Keratinocyte (primary cell): ENCODE measurements at regions not wholly inside any gene's neighbourhood (a gene's known extent, or its start where the extent isn't known, plus 50 kb on each side); places are given as distances from the start of the nearest gene placed in this dataset.

Experiments used
- DNase-seq: peaks from one replicate; pipeline ENCODE4 v3.0.0-alpha.2; 2011; ENCODE audit warnings: low read depth, missing footprints, low spot score
- FAIRE-seq: peaks from 2 replicates; lab custom pipeline; 2011; peaks lifted over from hg19 to GRCh38; lab: Jason Lieb, UNC
- H2AFZ ChIP-seq: 2 replicates; pipeline ENCODE4 v1.6.0; 2012; ENCODE audit warnings: low read length, control low read depth, inconsistent platforms; ENCODE audit not compliant: control insufficient read depth
- H3K27ac ChIP-seq: 2 replicates; pipeline ENCODE4 v1.5.1; 2011; ENCODE audit warnings: low read length; ENCODE audit not compliant: control insufficient read depth, insufficient read depth
- H3K27me3 ChIP-seq: 3 replicates; pipeline ENCODE4 v1.6.0; 2011; ENCODE audit warnings: low read length; ENCODE audit not compliant: control insufficient read depth, insufficient read depth; ENCODE audit errors: extremely low read depth
- H3K36me3 ChIP-seq, 2 experiments: 2 replicates in 1 of 2; 3 replicates in 1 of 2; pipeline ENCODE4 v1.5.1; 2011; ENCODE audit warnings: low read length in 2 of 2, mild to moderate bottlenecking in 1 of 2; ENCODE audit not compliant: control insufficient read depth in 2 of 2, insufficient read depth in 2 of 2; ENCODE audit errors: extremely low read depth in 1 of 2
- H3K4me1 ChIP-seq: 3 replicates; pipeline ENCODE4 v1.5.1; 2011; ENCODE audit warnings: low read length; ENCODE audit not compliant: control insufficient read depth, insufficient read depth; ENCODE audit errors: extremely low read depth
- H3K4me2 ChIP-seq: 3 replicates; pipeline ENCODE4 v1.6.0; 2011; ENCODE audit warnings: low read depth, low read length; ENCODE audit not compliant: control insufficient read depth, insufficient read depth; ENCODE audit errors: extremely low read depth
- H3K4me3 ChIP-seq, 3 experiments: fragments of 200-600 bp in 1 of 3; sonication (generic) in 1 of 3; 2 replicates in 2 of 3; 3 replicates in 1 of 3; pipeline ENCODE4 v1.5.1; 2011 to 2016; ENCODE audit warnings: low read length in 3 of 3, mild to moderate bottlenecking in 3 of 3, control low read depth in 2 of 3, inconsistent platforms in 1 of 3, low read depth in 1 of 3, mixed read lengths in 1 of 3, mixed run types in 1 of 3, moderate library complexity in 1 of 3; ENCODE audit not compliant: control insufficient read depth in 2 of 3, insufficient read depth in 2 of 3; ENCODE audit errors: extremely low read depth in 1 of 3
- H3K79me2 ChIP-seq: 2 replicates; pipeline ENCODE4 v1.6.0; 2012; ENCODE audit warnings: low read length; ENCODE audit not compliant: control insufficient read depth, insufficient read depth
- H3K9ac ChIP-seq: 3 replicates; pipeline ENCODE4 v1.6.0; 2011; ENCODE audit warnings: low read length; ENCODE audit not compliant: control insufficient read depth, insufficient read depth; ENCODE audit errors: extremely low read depth
- H3K9me1 ChIP-seq: 3 replicates; pipeline ENCODE4 v1.6.0; 2011; ENCODE audit warnings: low read length; ENCODE audit not compliant: control insufficient read depth, insufficient read depth; ENCODE audit errors: extremely low read depth
- H3K9me3 ChIP-seq: 2 replicates; pipeline ENCODE4 v1.5.1; 2012; ENCODE audit warnings: low read depth, low read length; ENCODE audit not compliant: control insufficient read depth
- H4K20me1 ChIP-seq: 3 replicates; pipeline ENCODE4 v1.6.0; 2011; ENCODE audit warnings: low read length; ENCODE audit not compliant: control insufficient read depth, insufficient read depth; ENCODE audit errors: extremely low read depth
- CTCF ChIP-seq, 3 experiments: IDR thresholded peaks in 1 of 3; conservative IDR thresholded peaks in 1 of 3; optimal IDR thresholded peaks in 1 of 3; 2 replicates in 2 of 3; 3 replicates in 1 of 3; pipeline versions ENCODE3 to v1.5.1; 2011; ENCODE audit warnings: low read length in 3 of 3, mild to moderate bottlenecking in 3 of 3, moderate library complexity in 2 of 3, control low read depth in 1 of 3, inconsistent platforms in 1 of 3; ENCODE audit not compliant: insufficient read depth in 2 of 3; ENCODE audit errors: extremely low read depth in 1 of 3
- EZH2 ChIP-seq: IDR thresholded peaks from one replicate; pipeline ENCODE4 v1.6.1; 2012; ENCODE audit warnings: inconsistent platforms, mild to moderate bottlenecking, low read length, moderate library complexity
- dilution Hi-C: fragments of 300-500 bp; cut with MboI; formaldehyde crosslinking; loops from one replicate; pipeline ENCODE4 v1.7.0; 2020; ENCODE audit warnings: low sequenced_read_pairs; ENCODE audit not compliant: extremely low pct_ligation_motif_present

GRCh38 chr18:47438001-47438400 is 186.5 kb upstream of the SKOR2 start:
- no peak overlapping the region for H3K9ac ChIP-seq
- no peaks in the 10 kb centered on the region for H3K36me3 ChIP-seq
- H3K9me3 ChIP-seq = no peaks in the 10 kb centered on the region
- no peak overlapping the region for H3K27ac ChIP-seq
- no peaks in the 10 kb centered on the region for H3K4me1 ChIP-seq
- H4K20me1 ChIP-seq = no peaks in the 10 kb centered on the region
- no peaks in the 10 kb centered on the region for H3K9me1 ChIP-seq
- H3K4me3 ChIP-seq = no peak overlapping the region
- H3K79me2 ChIP-seq = no peaks in the 10 kb centered on the region
- H2AFZ ChIP-seq = no peak overlapping the region
- no peaks in the 10 kb centered on the region for H3K27me3 ChIP-seq
- no peak overlapping the region for H3K4me2 ChIP-seq
- no peak for DNase-seq
- no peak for FAIRE-seq
- dilution Hi-C loops = no loop called here
- TF ChIP-seq CTCF (optimal IDR thresholded peaks at IDR 0.05 in 1 of 3, IDR thresholded peaks at IDR 0.05 in 1 of 3, conservative IDR thresholded peaks at IDR 0.05 in 1 of 3; ENCODE audit: extremely low read depth in 1 of 3, insufficient read depth in 2 of 3, low read length in 3 of 3) (no peak), EZH2 (no peak)

GRCh38 chr18:47436871-47437270 is 185.4 kb upstream of the SKOR2 start:
- FAIRE-seq = no peak
- dilution Hi-C loops = no loop called here
- no peak overlapping the region for H3K4me2 ChIP-seq

More at GRCh38 chr18:47436871-47437270, 185.4 kb upstream of the SKOR2 start:
- Histone ChIP-seq H3K27me3 (no peaks in the 10 kb centered on the region), H3K4me3 (no peak overlapping the region), H4K20me1 (no peaks in the 10 kb centered on the region), H3K4me1 (no peaks in the 10 kb centered on the region), H3K9ac (no peak overlapping the region), H2AFZ (no peak overlapping the region), H3K9me3 (no peaks in the 10 kb centered on the region), H3K9me1 (no peaks in the 10 kb centered on the region), H3K79me2 (no peaks in the 10 kb centered on the region), H3K27ac (no peak overlapping the region), H3K36me3 (no peaks in the 10 kb centered on the region)
- DNase-seq = no peak
- TF ChIP-seq EZH2 (no peak), CTCF (optimal IDR thresholded peaks at IDR 0.05 in 1 of 3, IDR thresholded peaks at IDR 0.05 in 1 of 3, conservative IDR thresholded peaks at IDR 0.05 in 1 of 3; ENCODE audit: extremely low read depth in 1 of 3, insufficient read depth in 2 of 3, low read length in 3 of 3) (no peak)
